Smooth muscle cell (in vitro differentiated cells): ENCODE measurements at regions not wholly inside any gene's neighbourhood (a gene's known extent, or its start where the extent isn't known, plus 50 kb on each side); places are given as distances from the start of the nearest gene placed in this dataset.
"Not testable (repeated sequence)": the region's sequence is repeated elsewhere in the genome, so short reads cannot be mapped to it uniquely, and the experiment has no call there.

Experiments used
- DNase-seq: peaks from one replicate; lab custom pipeline; 2025; ENCODE audit not compliant: unreplicated experiment; lab: John Stamatoyannopoulos, UW
- H2AFZ ChIP-seq: fragments of 200-600 bp; sonication (generic); 2 replicates; pipeline ENCODE4 v1.6.0; 2016; ENCODE audit warnings: antibody characterized with exemption, low read depth, mild to moderate bottlenecking
- H3F3A ChIP-seq: fragments of 200-600 bp; sonication (generic); 2 replicates; pipeline ENCODE4 v1.6.0; 2017; ENCODE audit warnings: antibody characterized with exemption, low read depth
- H3K27ac ChIP-seq: fragments of 200-600 bp; sonication (generic); 2 replicates; pipeline ENCODE4 v1.5.1; 2016; ENCODE audit warnings: low read depth, mild to moderate bottlenecking
- H3K27me3 ChIP-seq: fragments of 200-600 bp; sonication (generic); 2 replicates; pipeline ENCODE4 v1.6.1; 2016; ENCODE audit warnings: low read depth, mild to moderate bottlenecking
- H3K36me3 ChIP-seq: fragments of 200-600 bp; sonication (generic); 2 replicates; pipeline ENCODE4 v1.5.1; 2016; ENCODE audit warnings: low read depth
- H3K4me1 ChIP-seq: fragments of 200-600 bp; sonication (generic); 2 replicates; pipeline ENCODE4 v1.5.1; 2016; ENCODE audit warnings: low read depth
- H3K4me2 ChIP-seq: fragments of 200-600 bp; sonication (generic); 2 replicates; pipeline ENCODE4 v1.6.0; 2016; ENCODE audit warnings: mild to moderate bottlenecking
- H3K4me3 ChIP-seq: fragments of 200-600 bp; sonication (generic); 2 replicates; pipeline ENCODE4 v1.5.1; 2016; ENCODE audit warnings: mild to moderate bottlenecking
- H3K79me2 ChIP-seq: fragments of 200-600 bp; sonication (generic); 2 replicates; pipeline ENCODE4 v1.6.0; 2016; ENCODE audit warnings: low read depth, mild to moderate bottlenecking
- H3K9ac ChIP-seq: fragments of 200-600 bp; sonication (generic); 2 replicates; pipeline ENCODE4 v1.6.0; 2016; ENCODE audit warnings: low read depth
- H3K9me3 ChIP-seq: fragments of 200-600 bp; sonication (generic); replicated peaks from 2 replicates; pipeline ENCODE4 v1.5.1; 2016; ENCODE audit warnings: low read depth
- H4K20me1 ChIP-seq: fragments of 200-600 bp; sonication (generic); 2 replicates; pipeline ENCODE4 v1.6.0; 2016; ENCODE audit warnings: low read depth
- WGBS: methylation state at CpG from one replicate; pipeline ENCODE4 v1.1.7; 2016; ENCODE audit warnings: low lambda C conversion rate; 5-methylcytosine and 5-hydroxymethylcytosine counted together
- TF ChIP-seq, protein P1 (sequence below): fragments of 200-600 bp; sonication (generic); IDR thresholded peaks from 2 replicates; pipeline ENCODE4 v1.5.1; 2017; ENCODE audit warnings: borderline replicate concordance, mild to moderate bottlenecking, antibody characterized with exemption; ENCODE audit not compliant: insufficient read depth, poor library complexity, severe bottlenecking

DNA sequence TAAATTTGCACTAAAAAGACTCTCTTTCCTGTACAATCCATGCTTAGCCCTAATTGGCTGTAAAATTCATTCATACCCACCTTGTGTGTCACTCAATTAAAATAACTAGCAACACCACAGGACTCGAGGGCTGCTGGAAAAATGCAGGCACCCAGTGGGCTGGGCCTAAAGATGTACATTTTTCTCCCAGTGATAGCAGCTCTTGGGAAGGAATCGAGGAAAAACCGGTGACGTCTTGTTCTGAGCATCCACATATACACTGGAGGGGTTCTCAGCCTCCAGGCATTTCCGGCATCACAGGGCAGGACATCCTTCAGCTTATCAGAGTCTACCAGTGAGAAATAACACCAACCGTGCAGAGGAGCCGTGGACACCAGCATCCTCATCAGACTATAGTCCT lies 85.8 kb upstream of the PITRM1 start:
- no peak overlapping the region for H3K4me2 ChIP-seq
- no peaks in the 10 kb centered on the region for H3K79me2 ChIP-seq
- no peaks in the 10 kb centered on the region for H3K36me3 ChIP-seq
- TF ChIP-seq, protein P1, sequence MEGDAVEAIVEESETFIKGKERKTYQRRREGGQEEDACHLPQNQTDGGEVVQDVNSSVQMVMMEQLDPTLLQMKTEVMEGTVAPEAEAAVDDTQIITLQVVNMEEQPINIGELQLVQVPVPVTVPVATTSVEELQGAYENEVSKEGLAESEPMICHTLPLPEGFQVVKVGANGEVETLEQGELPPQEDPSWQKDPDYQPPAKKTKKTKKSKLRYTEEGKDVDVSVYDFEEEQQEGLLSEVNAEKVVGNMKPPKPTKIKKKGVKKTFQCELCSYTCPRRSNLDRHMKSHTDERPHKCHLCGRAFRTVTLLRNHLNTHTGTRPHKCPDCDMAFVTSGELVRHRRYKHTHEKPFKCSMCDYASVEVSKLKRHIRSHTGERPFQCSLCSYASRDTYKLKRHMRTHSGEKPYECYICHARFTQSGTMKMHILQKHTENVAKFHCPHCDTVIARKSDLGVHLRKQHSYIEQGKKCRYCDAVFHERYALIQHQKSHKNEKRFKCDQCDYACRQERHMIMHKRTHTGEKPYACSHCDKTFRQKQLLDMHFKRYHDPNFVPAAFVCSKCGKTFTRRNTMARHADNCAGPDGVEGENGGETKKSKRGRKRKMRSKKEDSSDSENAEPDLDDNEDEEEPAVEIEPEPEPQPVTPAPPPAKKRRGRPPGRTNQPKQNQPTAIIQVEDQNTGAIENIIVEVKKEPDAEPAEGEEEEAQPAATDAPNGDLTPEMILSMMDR, result no peak
- H3K9ac ChIP-seq, result no peak overlapping the region
- no peaks in the 10 kb centered on the region for H3F3A ChIP-seq
- H3K4me1 ChIP-seq, result no peaks in the 10 kb centered on the region
- no peak overlapping the region for H2AFZ ChIP-seq
- H3K27me3 ChIP-seq, result no peaks in the 10 kb centered on the region
- no peak for DNase-seq
- H3K27ac ChIP-seq, result no peak overlapping the region
- WGBS, result 79% methylated on average over 7 of the region's 7 CpGs
- no peak overlapping the region for H3K4me3 ChIP-seq
- H4K20me1 ChIP-seq, result no peaks in the 10 kb centered on the region
- H3K9me3 ChIP-seq, result no peaks in the 10 kb centered on the region

DNA sequence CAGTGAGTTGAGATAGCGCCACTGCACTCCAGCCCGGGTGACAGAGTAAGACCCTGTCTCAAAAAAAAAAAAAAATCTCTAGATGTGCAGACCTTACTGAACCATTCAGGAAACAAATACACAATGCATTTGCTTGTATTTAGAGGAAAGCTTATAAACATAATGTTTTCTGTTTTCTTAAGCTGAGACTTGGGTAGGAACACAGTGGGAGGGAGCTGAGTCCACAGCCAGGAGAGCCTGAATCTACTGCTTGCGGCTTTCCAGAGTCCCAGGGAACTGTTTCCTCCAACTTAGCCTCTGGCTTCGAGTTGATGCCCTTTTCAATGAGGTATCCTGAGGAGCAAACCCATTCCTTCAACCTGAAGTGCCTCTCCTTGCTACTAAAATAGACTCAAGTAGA lies 83.0 kb upstream of the PITRM1 start:
- Histone ChIP-seq H3K27ac (no peak overlapping the region), H3K4me3 (no peak overlapping the region), H3K9ac (no peak overlapping the region), H3K79me2 (no peaks in the 10 kb centered on the region), H2AFZ (no peak overlapping the region), H3K4me2 (no peak overlapping the region), H3K9me3 (no peaks in the 10 kb centered on the region), H4K20me1 (no peaks in the 10 kb centered on the region), H3F3A (no peaks in the 10 kb centered on the region), H3K27me3 (no peaks in the 10 kb centered on the region), H3K36me3 (no peaks in the 10 kb centered on the region), H3K4me1 (no peaks in the 10 kb centered on the region)
- TF ChIP-seq, protein P1, result no peak
- no peak for DNase-seq
- 94% methylated on average over 4 of the region's 4 CpGs for WGBS

DNA sequence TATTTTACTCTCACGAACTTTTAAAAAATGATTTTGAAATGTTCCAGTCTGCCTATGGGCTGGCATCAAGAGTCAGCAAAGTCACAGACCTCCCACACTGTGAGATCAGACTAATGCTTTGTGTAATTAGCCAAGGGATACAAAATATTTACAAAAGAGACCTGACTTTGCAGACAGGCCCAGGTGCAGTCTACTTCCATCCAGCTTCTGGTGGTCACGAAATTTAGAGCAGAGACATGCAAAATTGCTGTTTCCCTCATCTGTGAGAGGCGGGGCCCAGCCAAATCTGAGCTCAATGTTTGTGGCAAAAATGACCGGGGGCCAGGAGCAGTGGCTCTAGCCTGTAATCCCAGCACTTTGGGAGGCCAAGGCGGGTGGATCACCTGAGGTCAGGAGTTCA lies 82.5 kb upstream of the PITRM1 start:
- Histone ChIP-seq H2AFZ (no peak overlapping the region), H3K4me2 (no peak overlapping the region), H3K27me3 (no peaks in the 10 kb centered on the region), H3K4me3 (no peak overlapping the region), H3K27ac (no peak overlapping the region), H3K4me1 (no peaks in the 10 kb centered on the region), H3F3A (no peaks in the 10 kb centered on the region), H3K79me2 (no peaks in the 10 kb centered on the region), H3K36me3 (no peaks in the 10 kb centered on the region), H3K9ac (no peak overlapping the region), H4K20me1 (no peaks in the 10 kb centered on the region), H3K9me3 (no peaks in the 10 kb centered on the region)
- 77% methylated on average over 5 of the region's 5 CpGs for WGBS
- DNase-seq, result no peak
- TF ChIP-seq, protein P1, result no peak

DNA sequence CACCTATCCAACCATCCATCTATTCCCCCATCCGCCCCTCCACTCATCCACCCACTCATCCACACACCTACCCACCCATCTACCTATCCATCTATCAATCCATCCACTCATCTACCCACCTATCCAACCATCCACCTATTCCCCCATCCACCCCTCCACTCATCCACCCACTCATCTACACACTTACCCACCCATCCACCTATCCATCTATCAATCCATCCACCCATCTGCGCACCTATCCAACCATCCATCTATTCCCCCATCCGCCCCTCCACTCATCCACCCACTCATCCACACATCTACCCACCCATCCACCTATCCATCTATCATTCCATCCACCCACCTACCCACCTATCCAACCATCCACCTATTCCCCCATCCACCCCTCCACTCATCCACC lies 81.4 kb upstream of the PITRM1 start:
- H3K36me3 ChIP-seq, H3K27me3 ChIP-seq, H3K27ac ChIP-seq, H3K9me3 ChIP-seq, H3K4me2 ChIP-seq, H3K4me3 ChIP-seq, DNase-seq, H3K9ac ChIP-seq, H4K20me1 ChIP-seq, H3K4me1 ChIP-seq, H3F3A ChIP-seq, H2AFZ ChIP-seq, H3K79me2 ChIP-seq: not testable (repeated sequence)
- WGBS, result 95% methylated on average over 2 of the region's 3 CpGs
